Uterus (tissue), 3 donors: ENCODE measurements at regions not wholly inside any gene's neighbourhood (a gene's known extent, or its start where the extent isn't known, plus 50 kb on each side); places are given as distances from the start of the nearest gene placed in this dataset.

Source experiments
- DNase-seq, 2 donors: peaks; one replicate each; pipeline ENCODE4 v3.0.0-alpha.2; 2019 to 2020
- H3K27ac ChIP-seq, 2 donors: fragments of 200-600 bp; sonication (generic); 1 replicate in 1 of 2; 2 replicates in 1 of 2; pipeline ENCODE4 v1.5.1; 2016 to 2018
- H3K27me3 ChIP-seq, 2 donors: fragments of 200-600 bp; sonication (generic); one replicate each; pipeline ENCODE4 v1.5.1; 2018 to 2019; ENCODE audit warnings: control low read depth in 1 of 2
- H3K36me3 ChIP-seq, 2 donors: fragments of 200-600 bp; sonication (generic); one replicate each; pipeline ENCODE4 v1.5.1; 2019; ENCODE audit warnings: control low read depth in 1 of 2
- H3K4me1 ChIP-seq, 2 donors: fragments of 200-600 bp; sonication (generic); one replicate each; pipeline ENCODE4 v1.5.1; 2018 to 2019; ENCODE audit warnings: control low read depth in 1 of 2
- H3K4me3 ChIP-seq, 2 donors: fragments of 200-600 bp; sonication (generic); 1 replicate in 1 of 2; 2 replicates in 1 of 2; pipeline ENCODE4 v1.5.1; 2018 to 2019; ENCODE audit warnings: mild to moderate bottlenecking in 1 of 2
- H3K9me3 ChIP-seq, 2 donors: fragments of 200-600 bp; sonication (generic); one replicate each; pipeline ENCODE4 v1.5.1; 2019; ENCODE audit warnings: control low read depth in 1 of 2
- CTCF ChIP-seq, 4 experiments: fragments of 200-600 bp in 2 of 4; fragments of 450-650 bp in 2 of 4; sonication (generic) in 2 of 4; IDR thresholded peaks; one replicate each; pipeline ENCODE4 v1.5.1; 2016 to 2019; ENCODE audit warnings: antibody characterized with exemption in 4 of 4, mild to moderate bottlenecking in 2 of 4, moderate library complexity in 1 of 4
- POLR2A ChIP-seq, 2 donors: fragments of 450-650 bp; IDR thresholded peaks; one replicate each; pipeline ENCODE4 v1.6.1; 2016; ENCODE audit warnings: antibody characterized with exemption in 2 of 2, mild to moderate bottlenecking in 1 of 2, moderate library complexity in 1 of 2
- intact Hi-C: fragments of 100-400 bp; cut with DNase I; formaldehyde crosslinking; loops from one replicate; pipeline ENCODE4 v1.15.1; 2023; ENCODE audit warnings: low total_unique reads
- donor health status: DM: yes; HTN: yes; CAD: no.

GRCh38 chr3:177826253-177826652 is 629.0 kb upstream of the TBL1XR1 start:
- TF ChIP-seq POLR2A (IDR thresholded peaks at IDR 0.05), result no peak
- no peak for TF ChIP-seq CTCF (IDR thresholded peaks at IDR 0.05)
- intact Hi-C loops, result no loop called here
- Histone ChIP-seq H3K27ac (no peak overlapping the region), H3K36me3 (no peaks in the 10 kb centered on the region), H3K27me3 (no peaks in the 10 kb centered on the region), H3K4me1 (peaks cover 0 to 8% of the 10 kb centered on the region in 2 donors), H3K9me3 (no peaks in the 10 kb centered on the region), H3K4me3 (no peak overlapping the region)
- no peak for DNase-seq

- intact Hi-C loops, result no loop called here
- Histone ChIP-seq H3K9me3 (no peaks in the 10 kb centered on the region), H3K4me1 (peaks cover 0 to 8% of the 10 kb centered on the region in 2 donors), H3K36me3 (no peaks in the 10 kb centered on the region), H3K4me3 (no peak overlapping the region), H3K27ac (peak overlapping the region in 1 of 2 donors; percentile 9), H3K27me3 (no peaks in the 10 kb centered on the region)
- DNase-seq, result no peak
- TF ChIP-seq CTCF (IDR thresholded peaks at IDR 0.05), result no peak
- TF ChIP-seq POLR2A (IDR thresholded peaks at IDR 0.05), result no peak
Observed at GRCh38 chr3:177827511-177828207, 630.4 kb upstream of the TBL1XR1 start.

- H3K9me3 ChIP-seq, result no peaks in the 10 kb centered on the region
- no peak for DNase-seq
- H3K4me3 ChIP-seq, result no peak overlapping the region
- no peaks in the 10 kb centered on the region for H3K36me3 ChIP-seq
- no peaks in the 10 kb centered on the region for H3K27me3 ChIP-seq
- peaks cover 0 to 8% of the 10 kb centered on the region in 2 donors for H3K4me1 ChIP-seq
- intact Hi-C loops, result no loop called here
- TF ChIP-seq CTCF (IDR thresholded peaks at IDR 0.05) (no peak), POLR2A (IDR thresholded peaks at IDR 0.05) (no peak)
- no peak overlapping the region for H3K27ac ChIP-seq
Observed at GRCh38 chr3:177828208-177828565, 630.9 kb upstream of the TBL1XR1 start.

DNA sequence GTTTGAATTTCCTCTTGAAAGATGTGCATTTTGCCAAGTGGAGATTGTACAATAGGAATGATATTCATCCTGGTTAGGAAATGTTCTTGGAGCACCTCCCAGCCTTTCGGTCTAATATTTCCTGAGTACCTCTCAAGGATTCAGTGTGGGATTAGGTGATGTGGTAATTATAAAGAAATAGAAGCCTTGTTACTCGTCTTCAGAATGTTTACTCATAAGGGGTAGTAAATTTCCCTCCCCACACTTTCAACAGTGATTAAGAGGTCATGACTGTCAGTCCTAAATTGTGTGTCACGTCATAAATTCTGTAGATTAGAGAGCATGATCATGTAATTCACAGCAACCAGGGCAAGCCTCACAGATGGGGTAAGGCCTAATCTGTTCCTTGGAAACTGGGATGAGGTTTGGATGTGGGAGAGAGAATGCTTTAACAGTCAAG is 633.1 kb upstream of the TBL1XR1 start:
- Histone ChIP-seq H3K27me3 (no peaks in the 10 kb centered on the region), H3K27ac (peak overlapping the region; percentile 69 to 73), H3K9me3 (no peaks in the 10 kb centered on the region), H3K4me1 (peaks cover 0 to 8% of the 10 kb centered on the region in 2 donors), H3K36me3 (no peaks in the 10 kb centered on the region), H3K4me3 (no peak overlapping the region)
- DNase-seq, result peak; percentile 61 to 86
- intact Hi-C loops, result no loop called here
- TF ChIP-seq POLR2A (IDR thresholded peaks at IDR 0.05) (no peak), CTCF (IDR thresholded peaks at IDR 0.05) (no peak)

DNA sequence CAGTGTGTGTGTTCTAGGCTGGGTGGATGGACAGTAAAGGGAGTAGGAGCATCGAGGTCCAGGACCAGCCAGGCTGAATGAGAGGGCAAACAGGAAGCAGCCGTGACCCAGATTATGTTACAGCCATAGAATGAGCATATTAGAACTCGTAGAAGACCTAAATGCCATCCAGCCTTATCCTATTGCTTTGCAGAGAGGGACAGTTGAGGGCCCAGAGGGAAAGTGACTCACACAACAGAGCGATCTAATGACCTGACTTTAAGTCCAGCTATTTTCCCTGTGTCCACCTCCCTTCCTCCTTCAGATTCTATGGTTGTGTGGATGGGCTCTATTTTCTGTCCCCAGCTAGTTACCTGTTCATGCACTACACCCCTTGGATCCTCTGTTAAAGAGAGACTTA is 634.1 kb upstream of the TBL1XR1 start:
- TF ChIP-seq POLR2A (IDR thresholded peaks at IDR 0.05) (no peak), CTCF (IDR thresholded peaks at IDR 0.05) (no peak)
- no peak for DNase-seq
- no peaks in the 10 kb centered on the region for H3K27me3 ChIP-seq
- no peaks in the 10 kb centered on the region for H3K9me3 ChIP-seq
- intact Hi-C loops, result no loop called here
- no peaks in the 10 kb centered on the region for H3K36me3 ChIP-seq
- peaks cover 0 to 8% of the 10 kb centered on the region in 2 donors for H3K4me1 ChIP-seq
- H3K4me3 ChIP-seq, result no peak overlapping the region
- H3K27ac ChIP-seq, result peak overlapping the region; percentile 69 to 73
